H9 (cell line): ENCODE measurements at regions not wholly inside any gene's neighbourhood (a gene's known extent, or its start where the extent isn't known, plus 50 kb on each side); places are given as distances from the start of the nearest gene placed in this dataset.

Experiments used
- DNase-seq: peaks from one replicate; pipeline ENCODE4 v3.0.0-alpha.2; 2017
- H2AFZ ChIP-seq: one replicate; pipeline ENCODE4 v1.6.1; 2013; ENCODE audit warnings: mild to moderate bottlenecking, low read length, control low read depth, moderate library complexity
- H2AK5ac ChIP-seq: 2 replicates; pipeline ENCODE4 v1.6.1; 2013; ENCODE audit warnings: low read length, control low read depth, mixed read lengths; ENCODE audit not compliant: insufficient read length
- H2BK120ac ChIP-seq: one replicate; pipeline ENCODE4 v1.6.1; 2013; ENCODE audit warnings: low read depth, mild to moderate bottlenecking, low read length, control low read depth, inconsistent platforms; ENCODE audit not compliant: poor library complexity, severe bottlenecking
- H2BK12ac ChIP-seq: 2 replicates; pipeline ENCODE4 v1.6.1; 2013; ENCODE audit warnings: low read length, control low read depth, mixed read lengths, low read depth; ENCODE audit not compliant: insufficient read length
- H2BK15ac ChIP-seq: 2 replicates; pipeline ENCODE4 v1.6.1; 2013; ENCODE audit warnings: low read depth, low read length, control low read depth
- H2BK20ac ChIP-seq: one replicate; pipeline ENCODE4 v1.6.1; 2013; ENCODE audit warnings: low read depth, mild to moderate bottlenecking, low read length, control low read depth, inconsistent platforms; ENCODE audit not compliant: poor library complexity, severe bottlenecking
- H2BK5ac ChIP-seq: 2 replicates; pipeline ENCODE4 v1.6.1; 2013; ENCODE audit warnings: low read length, control low read depth, mixed read lengths; ENCODE audit not compliant: insufficient read length
- H3K14ac ChIP-seq: 2 replicates; pipeline ENCODE4 v1.6.1; 2013; ENCODE audit warnings: low read length, control low read depth; ENCODE audit not compliant: insufficient read depth
- H3K18ac ChIP-seq: 2 replicates; pipeline ENCODE4 v1.6.1; 2013; ENCODE audit warnings: low read depth, mild to moderate bottlenecking, mixed read lengths, low read length, control low read depth; ENCODE audit not compliant: insufficient read length
- H3K23ac ChIP-seq: 2 replicates; pipeline ENCODE4 v1.6.1; 2013; ENCODE audit warnings: low read length, control low read depth, mixed read lengths, low read depth; ENCODE audit not compliant: insufficient read length
- H3K23me2 ChIP-seq: 2 replicates; pipeline ENCODE4 v1.6.1; 2013; ENCODE audit warnings: low read depth, mild to moderate bottlenecking, mixed read lengths, low read length, control low read depth; ENCODE audit not compliant: insufficient read length, poor library complexity, severe bottlenecking
- H3K27ac ChIP-seq: 2 replicates; pipeline ENCODE4 v1.5.1; 2013; ENCODE audit warnings: low read length, control low read depth, mixed read lengths, low read depth; ENCODE audit not compliant: insufficient read length
- H3K27me3 ChIP-seq: 2 replicates; pipeline ENCODE4 v1.6.1; 2013; ENCODE audit warnings: low read length, control low read depth, inconsistent platforms; ENCODE audit not compliant: insufficient read depth
- H3K4ac ChIP-seq: 2 replicates; pipeline ENCODE4 v1.6.1; 2013; ENCODE audit warnings: low read depth, mild to moderate bottlenecking, control low read depth, inconsistent platforms, low read length, moderate library complexity
- H3K4me1 ChIP-seq: 2 replicates; pipeline ENCODE4 v1.6.1; 2013; ENCODE audit warnings: low read length, control low read depth, inconsistent platforms; ENCODE audit not compliant: insufficient read depth
- H3K4me2 ChIP-seq: 2 replicates; pipeline ENCODE4 v1.6.1; 2013; ENCODE audit warnings: low read length, control low read depth, mixed read lengths; ENCODE audit not compliant: insufficient read length, insufficient read depth
- H3K56ac ChIP-seq: 2 replicates; pipeline ENCODE4 v1.6.1; 2013; ENCODE audit warnings: low read depth, mild to moderate bottlenecking, mixed read lengths, low read length, control low read depth; ENCODE audit not compliant: insufficient read length
- H3K79me1 ChIP-seq: 2 replicates; pipeline ENCODE4 v1.6.1; 2013; ENCODE audit warnings: low read depth, mild to moderate bottlenecking, moderate library complexity, low read length, control low read depth, inconsistent platforms; ENCODE audit not compliant: insufficient read depth, poor library complexity, severe bottlenecking
- H3K79me2 ChIP-seq: 2 replicates; pipeline ENCODE4 v1.6.1; 2013; ENCODE audit warnings: low read length, control low read depth, inconsistent platforms; ENCODE audit not compliant: insufficient read depth
- H3K9ac ChIP-seq: 2 replicates; pipeline ENCODE4 v1.6.1; 2013; ENCODE audit warnings: low read length, control low read depth, mixed read lengths; ENCODE audit not compliant: insufficient read length; ENCODE audit errors: extremely low read depth
- H3K9me3 ChIP-seq: one replicate; pipeline ENCODE4 v1.6.1; 2013; ENCODE audit warnings: low read depth, low read length, inconsistent platforms; ENCODE audit not compliant: control insufficient read depth
- H3T11ph ChIP-seq: one replicate; pipeline ENCODE4 v1.6.1; 2013; ENCODE audit warnings: mild to moderate bottlenecking, low read length, control low read depth, inconsistent platforms
- H4K20me1 ChIP-seq: one replicate; pipeline ENCODE4 v1.6.1; 2013; ENCODE audit not compliant: control insufficient read depth, insufficient read length, insufficient read depth
- H4K5ac ChIP-seq: 2 replicates; pipeline ENCODE4 v1.6.1; 2013; ENCODE audit warnings: low read depth, mild to moderate bottlenecking, mixed read lengths, low read length, control low read depth; ENCODE audit not compliant: insufficient read length
- H4K8ac ChIP-seq: replicated peaks from 2 replicates; pipeline ENCODE4 v1.6.1; 2013; ENCODE audit warnings: low read length, control low read depth, mixed read lengths, low read depth; ENCODE audit not compliant: insufficient read length
- H4K91ac ChIP-seq: 2 replicates; pipeline ENCODE4 v1.6.1; 2013; ENCODE audit warnings: low read depth, mild to moderate bottlenecking, moderate library complexity, mixed read lengths, low read length, control low read depth; ENCODE audit not compliant: insufficient read length
- H3K27ac Mint-ChIP-seq, 3 experiments: 2 replicates in 2 of 3; 3 replicates in 1 of 3; pipeline ENCODE4 v1.8.0; 2020 to 2021; ENCODE audit warnings: mixed read lengths in 3 of 3, mild to moderate bottlenecking in 1 of 3, moderate library complexity in 1 of 3
- H3K27me3 Mint-ChIP-seq: 2 replicates; pipeline ENCODE4 v1.8.0; 2021; ENCODE audit warnings: low read depth, mild to moderate bottlenecking, moderate library complexity, mixed read lengths
- H3K36me3 Mint-ChIP-seq, 3 experiments: 2 replicates in 2 of 3; 3 replicates in 1 of 3; pipeline ENCODE4 v1.8.0; 2020 to 2021; ENCODE audit warnings: low read depth in 3 of 3, mixed read lengths in 3 of 3; ENCODE audit not compliant: insufficient read depth in 1 of 3
- H3K4me1 Mint-ChIP-seq, 2 experiments: 2 replicates each; pipeline ENCODE4 v1.8.0; 2020; ENCODE audit warnings: mixed read lengths in 2 of 2
- H3K4me3 Mint-ChIP-seq, 2 experiments: 2 replicates in 1 of 2; 3 replicates in 1 of 2; pipeline ENCODE4 v1.8.0; 2020 to 2021; ENCODE audit warnings: mild to moderate bottlenecking in 2 of 2, mixed read lengths in 2 of 2, moderate library complexity in 1 of 2
- H3K9me3 Mint-ChIP-seq, 2 experiments: 2 replicates in 1 of 2; 3 replicates in 1 of 2; pipeline ENCODE4 v1.8.0; 2020; ENCODE audit warnings: mild to moderate bottlenecking in 2 of 2, mixed read lengths in 2 of 2, moderate library complexity in 1 of 2
- TF ChIP-seq, protein P1 (sequence below): fragments of 200-600 bp; sonication (generic); conservative IDR thresholded peaks from 3 replicates; pipeline ENCODE4 v1.8.0; 2021; ENCODE audit warnings: antibody characterized with exemption, mild to moderate bottlenecking

GRCh38 chr14:86527312-86527711 lies 997.4 kb downstream of the FLRT2 start:
- Histone ChIP-seq H3K14ac (no peak overlapping the region), H3K23me2 (no peaks in the 10 kb centered on the region), H4K8ac (no peak overlapping the region), H3K27me3 (no peaks in the 10 kb centered on the region), H3K9ac (no peak overlapping the region), H4K5ac (no peak overlapping the region), H3K4me1 (no peaks in the 10 kb centered on the region), H2BK5ac (no peak overlapping the region), H2BK15ac (no peak overlapping the region), H4K20me1 (no peaks in the 10 kb centered on the region), H3T11ph (no peak overlapping the region), H4K91ac (no peak overlapping the region), H2BK120ac (no peak overlapping the region), H3K4ac (no peak overlapping the region), H2BK12ac (no peak overlapping the region), H2BK20ac (no peak overlapping the region), H3K79me2 (no peaks in the 10 kb centered on the region), H3K23ac (no peak overlapping the region), H2AFZ (no peak overlapping the region), H2AK5ac (no peak overlapping the region), H3K18ac (no peak overlapping the region), H3K4me2 (no peak overlapping the region), H3K27ac (no peak overlapping the region), H3K9me3 (no peaks in the 10 kb centered on the region), H3K79me1 (no peaks in the 10 kb centered on the region), H3K56ac (no peak overlapping the region)
- Mint-ChIP-seq H3K27ac (no peak overlapping the region), H3K9me3 (no peaks in the 10 kb centered on the region), H3K36me3 (no peaks in the 10 kb centered on the region), H3K4me3 (no peak overlapping the region), H3K27me3 (no peaks in the 10 kb centered on the region), H3K4me1 (no peaks in the 10 kb centered on the region)
- no peak for DNase-seq
- TF ChIP-seq, protein P1, sequence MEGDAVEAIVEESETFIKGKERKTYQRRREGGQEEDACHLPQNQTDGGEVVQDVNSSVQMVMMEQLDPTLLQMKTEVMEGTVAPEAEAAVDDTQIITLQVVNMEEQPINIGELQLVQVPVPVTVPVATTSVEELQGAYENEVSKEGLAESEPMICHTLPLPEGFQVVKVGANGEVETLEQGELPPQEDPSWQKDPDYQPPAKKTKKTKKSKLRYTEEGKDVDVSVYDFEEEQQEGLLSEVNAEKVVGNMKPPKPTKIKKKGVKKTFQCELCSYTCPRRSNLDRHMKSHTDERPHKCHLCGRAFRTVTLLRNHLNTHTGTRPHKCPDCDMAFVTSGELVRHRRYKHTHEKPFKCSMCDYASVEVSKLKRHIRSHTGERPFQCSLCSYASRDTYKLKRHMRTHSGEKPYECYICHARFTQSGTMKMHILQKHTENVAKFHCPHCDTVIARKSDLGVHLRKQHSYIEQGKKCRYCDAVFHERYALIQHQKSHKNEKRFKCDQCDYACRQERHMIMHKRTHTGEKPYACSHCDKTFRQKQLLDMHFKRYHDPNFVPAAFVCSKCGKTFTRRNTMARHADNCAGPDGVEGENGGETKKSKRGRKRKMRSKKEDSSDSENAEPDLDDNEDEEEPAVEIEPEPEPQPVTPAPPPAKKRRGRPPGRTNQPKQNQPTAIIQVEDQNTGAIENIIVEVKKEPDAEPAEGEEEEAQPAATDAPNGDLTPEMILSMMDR = no peak
